H1 (cell line): ENCODE measurements at regions not wholly inside any gene's neighbourhood (a gene's known extent, or its start where the extent isn't known, plus 50 kb on each side); places are given as distances from the start of the nearest gene placed in this dataset.

Source experiments
- NRF1 ChIP-seq: IDR thresholded peaks from 2 replicates; pipeline ENCODE4 v1.6.1; 2011; ENCODE audit warnings: mild to moderate bottlenecking, low read depth, low read length, improper control_type of control experiment
- SAP30 ChIP-seq: fragments of 300-600 bp; sonication (generic); IDR thresholded peaks from 2 replicates; pipeline ENCODE4 v1.7.1; 2012; ENCODE audit warnings: low read length, moderate library complexity, mild to moderate bottlenecking, inconsistent platforms; ENCODE audit not compliant: insufficient read depth, insufficient replicate concordance
- SIN3A ChIP-seq, 2 experiments: IDR thresholded peaks in 1 of 2; conservative IDR thresholded peaks in 1 of 2; 2 replicates each; pipeline ENCODE4 v1.6.1; 2011 to 2012; ENCODE audit warnings: low read length in 2 of 2, improper control_type of control experiment in 1 of 2, low read depth in 1 of 2, mild to moderate bottlenecking in 1 of 2
- TF ChIP-seq, protein P1 (sequence below): IDR thresholded peaks from 2 replicates; pipeline ENCODE4 v1.6.1; 2011; ENCODE audit warnings: low read depth, mild to moderate bottlenecking, low read length; ENCODE audit not compliant: insufficient read depth

DNA sequence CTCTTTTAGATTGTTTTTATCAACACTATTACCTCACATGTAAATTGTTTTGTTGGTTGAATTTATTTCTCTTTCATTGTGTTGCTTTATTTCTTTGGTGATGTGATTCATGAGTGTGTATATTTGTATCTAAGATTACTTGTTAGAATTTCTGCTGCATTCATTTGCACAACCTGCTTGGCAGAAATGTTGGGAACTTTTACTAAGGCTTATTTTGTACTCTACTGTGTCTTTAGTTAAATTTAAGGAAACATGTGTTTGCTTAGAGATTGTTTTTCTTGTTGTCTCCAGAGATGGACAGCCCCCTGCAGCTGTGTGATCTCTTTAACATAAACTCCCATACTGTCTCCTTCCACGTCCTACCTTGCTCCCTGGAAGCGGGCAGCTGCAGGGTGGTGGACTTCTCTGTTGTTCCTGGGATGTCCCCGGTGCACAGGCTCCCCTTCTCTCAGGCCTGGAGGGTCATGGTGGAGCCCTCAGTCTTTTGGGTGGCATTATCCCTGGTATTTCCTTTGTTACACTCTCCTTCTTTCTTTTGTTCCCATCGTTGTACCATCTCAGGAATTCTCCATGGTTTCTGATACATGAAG, 212.0 kb upstream of the SPRY2 start (continued):
- TF ChIP-seq, protein P1, sequence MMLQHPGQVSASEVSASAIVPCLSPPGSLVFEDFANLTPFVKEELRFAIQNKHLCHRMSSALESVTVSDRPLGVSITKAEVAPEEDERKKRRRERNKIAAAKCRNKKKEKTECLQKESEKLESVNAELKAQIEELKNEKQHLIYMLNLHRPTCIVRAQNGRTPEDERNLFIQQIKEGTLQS: no peak
- TF ChIP-seq SIN3A (conservative IDR thresholded peaks at IDR 0.05 in 1 of 2, IDR thresholded peaks at IDR 0.05 in 1 of 2; ENCODE audit: low read depth in 1 of 2, low read length in 2 of 2) (no peak), SAP30 (no peak), NRF1 (no peak)
